Esophagus muscularis mucosa (tissue), 4 donors: ENCODE measurements at regions not wholly inside any gene's neighbourhood (a gene's known extent, or its start where the extent isn't known, plus 50 kb on each side); places are given as distances from the start of the nearest gene placed in this dataset.

Experiments
- EP300 ChIP-seq: sonication (generic); formaldehyde crosslinking; IDR thresholded peaks from one replicate; pipeline ENCODE4 v1.6.1; 2017; ENCODE audit warnings: antibody characterized with exemption
- POLR2A ChIP-seq: fragments of 450-650 bp; IDR thresholded peaks from one replicate; pipeline ENCODE4 v1.6.1; 2017; ENCODE audit warnings: antibody characterized with exemption, moderate library complexity, mild to moderate bottlenecking, low read depth
- POLR2AphosphoS5 ChIP-seq, 2 donors: sonication (generic); formaldehyde crosslinking; IDR thresholded peaks; one replicate each; pipeline ENCODE4 v1.6.1; 2017; ENCODE audit warnings: antibody characterized with exemption in 2 of 2
- TF ChIP-seq, protein P1 (sequence below), 3 experiments: fragments of 200-600 bp in 2 of 3; fragments of 450-650 bp in 1 of 3; sonication (generic) in 2 of 3; IDR thresholded peaks; one replicate each; pipeline ENCODE4 v1.5.1; 2017 to 2019; ENCODE audit warnings: antibody characterized with exemption in 3 of 3, mild to moderate bottlenecking in 2 of 3, moderate library complexity in 1 of 3

- TF ChIP-seq EP300 (no peak), POLR2A (no peak), POLR2AphosphoS5 (IDR thresholded peaks at IDR 0.05) (no peak)
- TF ChIP-seq, protein P1, sequence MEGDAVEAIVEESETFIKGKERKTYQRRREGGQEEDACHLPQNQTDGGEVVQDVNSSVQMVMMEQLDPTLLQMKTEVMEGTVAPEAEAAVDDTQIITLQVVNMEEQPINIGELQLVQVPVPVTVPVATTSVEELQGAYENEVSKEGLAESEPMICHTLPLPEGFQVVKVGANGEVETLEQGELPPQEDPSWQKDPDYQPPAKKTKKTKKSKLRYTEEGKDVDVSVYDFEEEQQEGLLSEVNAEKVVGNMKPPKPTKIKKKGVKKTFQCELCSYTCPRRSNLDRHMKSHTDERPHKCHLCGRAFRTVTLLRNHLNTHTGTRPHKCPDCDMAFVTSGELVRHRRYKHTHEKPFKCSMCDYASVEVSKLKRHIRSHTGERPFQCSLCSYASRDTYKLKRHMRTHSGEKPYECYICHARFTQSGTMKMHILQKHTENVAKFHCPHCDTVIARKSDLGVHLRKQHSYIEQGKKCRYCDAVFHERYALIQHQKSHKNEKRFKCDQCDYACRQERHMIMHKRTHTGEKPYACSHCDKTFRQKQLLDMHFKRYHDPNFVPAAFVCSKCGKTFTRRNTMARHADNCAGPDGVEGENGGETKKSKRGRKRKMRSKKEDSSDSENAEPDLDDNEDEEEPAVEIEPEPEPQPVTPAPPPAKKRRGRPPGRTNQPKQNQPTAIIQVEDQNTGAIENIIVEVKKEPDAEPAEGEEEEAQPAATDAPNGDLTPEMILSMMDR (IDR thresholded peaks at IDR 0.05): no peak
Observed at GRCh38 chr17:53571342-53571741, 251.4 kb upstream of the KIF2B start.
